ENCODE measurements at regions not wholly inside any gene's neighbourhood (a gene's known extent, or its start where the extent isn't known, plus 50 kb on each side); places are given as distances from the start of the nearest gene placed in this dataset.

GRCh38 chr18:38329145-38329544, 763.5 kb upstream of the CELF4 start:
- DNase-seq (ENCODE audit: low read depth), result no peak

GRCh38 chr18:38322206-38322605, 756.6 kb upstream of the CELF4 start:
- DNase-seq (ENCODE audit: low read depth), result no peak

GRCh38 chr18:38321262-38321661, 755.7 kb upstream of the CELF4 start:
- DNase-seq (ENCODE audit: low read depth), result no peak

- no peak for DNase-seq (ENCODE audit: low read depth)
Measured at GRCh38 chr18:38318416-38318815, 752.8 kb upstream of the CELF4 start.

- DNase-seq (ENCODE audit: low read depth), result no peak
Measured at GRCh38 chr18:38313831-38314230, 748.2 kb upstream of the CELF4 start.

GRCh38 chr18:38312532-38312931, 746.9 kb upstream of the CELF4 start:
- DNase-seq (ENCODE audit: low read depth), result no peak

GRCh38 chr18:38310936-38311335, 745.3 kb upstream of the CELF4 start:
- DNase-seq (ENCODE audit: low read depth), result no peak

- no peak for DNase-seq (ENCODE audit: low read depth)
Measured at GRCh38 chr18:38307914-38308313, 742.3 kb upstream of the CELF4 start.

- no peak for DNase-seq (ENCODE audit: low read depth)
Measured at GRCh38 chr18:38305961-38306360, 740.4 kb upstream of the CELF4 start.

GRCh38 chr18:38301621-38302020, 736.0 kb upstream of the CELF4 start:
- DNase-seq (ENCODE audit: low read depth), result peak; percentile 3

GRCh38 chr18:38297910-38298309, 732.3 kb upstream of the CELF4 start:
- DNase-seq (ENCODE audit: low read depth), result no peak

- DNase-seq (ENCODE audit: low read depth), result no peak
Measured at GRCh38 chr18:38290229-38290628, 724.6 kb upstream of the CELF4 start.

- no peak for DNase-seq (ENCODE audit: low read depth)
Measured at GRCh38 chr18:38284972-38285371, 719.4 kb upstream of the CELF4 start.

- no peak for DNase-seq (ENCODE audit: low read depth)
Measured at GRCh38 chr18:38263066-38263465, 697.5 kb upstream of the CELF4 start.

GRCh38 chr18:38262661-38263060, 697.1 kb upstream of the CELF4 start:
- no peak for DNase-seq (ENCODE audit: low read depth)

- no peak for DNase-seq (ENCODE audit: low read depth)
Measured at GRCh38 chr18:38257661-38258060, 692.1 kb upstream of the CELF4 start.

GRCh38 chr18:38256366-38256765, 690.8 kb upstream of the CELF4 start:
- DNase-seq (ENCODE audit: low read depth), result peak; percentile 3

GRCh38 chr18:38250971-38251370, 685.4 kb upstream of the CELF4 start:
- DNase-seq (ENCODE audit: low read depth), result peak; percentile 2

- no peak for DNase-seq (ENCODE audit: low read depth)
Measured at GRCh38 chr18:38244480-38244879, 678.9 kb upstream of the CELF4 start.

- peak; percentile 6 for DNase-seq (ENCODE audit: low read depth)
Measured at GRCh38 chr18:38243291-38243690, 677.7 kb upstream of the CELF4 start.

GRCh38 chr18:38241736-38242135, 676.1 kb upstream of the CELF4 start:
- peak; percentile 65 for DNase-seq (ENCODE audit: low read depth)

GRCh38 chr18:38241216-38241615, 675.6 kb upstream of the CELF4 start:
- DNase-seq (ENCODE audit: low read depth), result no peak

- DNase-seq (ENCODE audit: low read depth), result no peak
Measured at GRCh38 chr18:38239606-38240005, 674.0 kb upstream of the CELF4 start.

GRCh38 chr18:38237796-38238195, 672.2 kb upstream of the CELF4 start:
- DNase-seq (ENCODE audit: low read depth), result no peak
